Ureter (tissue), 1 donor: ENCODE measurements at regions not wholly inside any gene's neighbourhood (a gene's known extent, or its start where the extent isn't known, plus 50 kb on each side); places are given as distances from the start of the nearest gene placed in this dataset.
A peak's percentile ranks its signal among the peaks of the same experiment; 100 is the strongest.
"Not testable (repeated sequence)": the region's sequence is repeated elsewhere in the genome, so short reads cannot be mapped to it uniquely, and the experiment has no call there.

Experiments used
- DNase-seq: peaks from one replicate; pipeline ENCODE4 v3.0.0-alpha.2; 2020; ENCODE audit warnings: low spot score
- donor health status: DM: yes; HTN: yes; CAD: no.

GRCh38 chr7:25444991-25445390 is 216.7 kb upstream of the NPVF start:
- no peak for DNase-seq

GRCh38 chr7:25448301-25448700 is 220.0 kb upstream of the NPVF start:
- no peak for DNase-seq

DNA sequence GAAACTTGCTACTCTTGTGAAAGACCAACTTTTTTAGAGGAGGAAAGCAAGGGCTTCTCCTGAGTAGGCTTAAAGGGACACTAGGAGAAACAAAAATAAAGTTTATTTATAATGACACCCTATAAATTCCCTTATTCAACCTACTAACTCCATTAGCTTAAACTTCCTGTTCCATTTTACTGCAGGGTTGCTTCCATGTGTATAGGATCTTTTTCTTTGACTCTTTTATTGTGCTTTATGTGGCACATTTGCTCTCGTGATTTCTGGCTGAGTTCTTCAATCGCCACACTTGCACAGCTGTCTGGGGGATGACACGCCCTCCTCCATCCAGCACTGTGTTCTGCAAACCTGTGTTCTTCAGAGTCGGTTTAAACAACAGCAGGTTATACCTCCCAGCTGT is 225.7 kb upstream of the NPVF start:
- no peak for DNase-seq

DNA sequence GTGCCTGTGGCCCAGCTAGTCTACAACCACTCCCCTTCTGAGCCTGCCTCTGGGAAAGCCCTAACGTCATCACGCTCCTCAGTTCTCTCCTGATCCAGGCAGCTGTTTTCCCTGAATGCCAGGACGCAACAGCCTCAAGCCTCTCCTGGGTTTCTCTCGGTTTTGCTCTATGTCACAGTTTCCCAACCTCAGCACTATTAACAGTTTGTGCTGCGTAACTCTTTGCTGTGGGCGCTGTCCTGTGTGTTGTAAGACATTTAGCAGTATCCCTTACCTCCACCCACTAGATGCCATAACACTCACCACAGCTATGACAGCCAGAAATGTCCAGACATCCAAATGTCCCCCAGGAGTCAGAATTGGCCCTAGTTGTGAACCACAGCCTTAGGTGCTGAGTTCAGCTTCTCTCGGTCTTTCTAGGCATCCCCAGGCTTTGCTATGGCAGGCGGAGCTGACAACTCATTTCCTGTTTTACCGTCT is 226.3 kb upstream of the NPVF start:
- DNase-seq, result no peak

- DNase-seq, result no peak
Observed at GRCh38 chr7:25455683-25456251, 227.5 kb upstream of the NPVF start.

DNA sequence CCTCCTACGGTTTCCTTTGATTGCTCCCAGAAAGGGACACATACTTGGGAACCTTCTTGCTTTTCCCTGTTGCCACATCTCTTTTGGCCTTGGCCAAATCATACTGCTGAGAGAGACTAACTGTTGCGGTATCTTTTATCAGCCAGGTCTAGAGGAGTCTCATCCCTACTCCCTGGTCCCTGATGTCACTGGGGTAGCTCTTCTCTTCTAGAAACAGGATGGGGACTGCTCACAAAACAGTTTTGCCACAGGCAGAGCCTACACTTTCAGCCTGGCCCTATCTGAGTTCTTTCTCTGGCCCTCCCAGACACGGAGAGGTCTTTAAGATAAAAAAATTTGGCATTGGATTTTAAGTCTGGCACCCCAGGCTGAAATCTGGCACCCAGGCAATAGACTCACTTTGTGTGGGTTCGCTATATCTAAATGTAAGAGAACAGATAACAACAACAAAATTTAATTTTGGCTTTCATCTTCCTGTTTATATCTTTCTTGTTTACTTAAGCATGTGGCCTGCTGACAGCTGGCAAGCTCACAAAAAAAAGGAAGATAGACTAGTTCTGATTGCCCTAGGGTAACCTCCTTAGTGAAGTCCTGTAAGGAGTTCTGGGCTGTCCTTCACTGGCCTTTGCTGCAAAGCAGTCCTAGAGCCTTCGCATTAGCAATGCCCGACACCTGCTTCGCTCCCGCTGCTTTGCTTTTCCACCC is 228.3 kb upstream of the NPVF start:
- peak; percentile 61 for DNase-seq

GRCh38 chr7:25459057-25459456 is 230.8 kb upstream of the NPVF start:
- no peak for DNase-seq

- DNase-seq, result no peak
Observed at GRCh38 chr7:25460433-25460832, 232.1 kb upstream of the NPVF start.

- DNase-seq, result no peak
Observed at GRCh38 chr7:25469669-25470068, 241.4 kb upstream of the NPVF start.

- no peak for DNase-seq
Observed at GRCh38 chr7:25476863-25477499, 248.7 kb upstream of the NPVF start.

- not testable (repeated sequence) for DNase-seq
Observed at GRCh38 chr7:25478221-25478620, 249.9 kb upstream of the NPVF start.

DNA sequence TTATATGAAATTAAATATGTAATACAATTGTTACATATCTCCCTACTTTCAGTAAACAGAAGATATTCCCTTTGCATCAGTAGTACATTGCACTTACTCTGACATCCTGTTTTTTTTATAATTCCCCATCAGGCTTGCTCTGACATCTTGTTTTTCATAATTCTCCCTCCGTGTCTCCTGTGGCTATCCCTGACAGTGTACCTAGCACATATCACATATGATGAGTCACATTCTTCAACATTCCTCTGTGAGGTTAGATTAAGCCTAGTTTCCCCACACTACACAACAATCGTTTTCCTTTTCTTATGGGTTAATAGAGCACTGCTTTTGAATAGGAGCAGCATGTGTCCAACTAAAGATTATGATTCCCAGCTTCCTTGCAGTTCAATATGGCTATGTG is 250.6 kb upstream of the NPVF start:
- DNase-seq, result no peak

- no peak for DNase-seq
Observed at GRCh38 chr7:25481891-25482290, 253.6 kb upstream of the NPVF start.

DNA sequence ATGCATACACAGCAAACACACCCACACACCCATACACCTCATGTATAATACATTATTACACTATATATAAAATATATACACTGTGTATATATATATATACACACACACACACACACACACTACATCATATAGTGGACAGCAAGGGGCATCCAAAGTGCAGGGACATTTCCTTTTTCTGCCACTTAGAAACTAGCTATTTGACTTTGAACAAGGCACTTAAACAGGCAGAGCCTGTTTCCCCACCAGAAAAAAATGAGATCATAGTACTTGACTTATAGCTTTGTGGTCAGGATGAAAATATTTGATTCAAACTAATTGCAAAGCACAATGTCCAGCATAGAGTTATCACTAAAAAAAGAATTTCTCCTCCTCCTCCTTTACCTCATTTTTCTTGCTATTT is 254.3 kb upstream of the NPVF start:
- no peak for DNase-seq

DNA sequence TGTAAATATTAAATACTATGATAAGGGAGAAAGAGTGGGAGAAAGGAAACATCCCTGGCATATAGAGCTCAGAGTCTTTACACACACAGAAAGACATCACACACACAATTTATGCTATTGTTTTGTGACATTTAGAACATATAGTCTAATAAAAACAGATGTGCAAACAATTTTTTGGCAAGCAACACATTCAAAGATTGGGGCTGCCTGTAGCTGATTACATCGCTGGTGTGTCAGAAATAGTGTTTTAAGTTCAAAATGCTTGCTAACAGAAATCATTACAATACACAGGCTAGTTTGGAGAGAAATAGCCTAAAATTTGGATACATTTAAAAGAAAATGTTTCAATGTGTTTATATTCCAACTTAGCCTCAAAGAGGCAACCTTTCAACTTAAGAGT is 256.7 kb upstream of the NPVF start:
- no peak for DNase-seq

- DNase-seq, result no peak
Observed at GRCh38 chr7:25486656-25487055, 258.4 kb upstream of the NPVF start.

DNA sequence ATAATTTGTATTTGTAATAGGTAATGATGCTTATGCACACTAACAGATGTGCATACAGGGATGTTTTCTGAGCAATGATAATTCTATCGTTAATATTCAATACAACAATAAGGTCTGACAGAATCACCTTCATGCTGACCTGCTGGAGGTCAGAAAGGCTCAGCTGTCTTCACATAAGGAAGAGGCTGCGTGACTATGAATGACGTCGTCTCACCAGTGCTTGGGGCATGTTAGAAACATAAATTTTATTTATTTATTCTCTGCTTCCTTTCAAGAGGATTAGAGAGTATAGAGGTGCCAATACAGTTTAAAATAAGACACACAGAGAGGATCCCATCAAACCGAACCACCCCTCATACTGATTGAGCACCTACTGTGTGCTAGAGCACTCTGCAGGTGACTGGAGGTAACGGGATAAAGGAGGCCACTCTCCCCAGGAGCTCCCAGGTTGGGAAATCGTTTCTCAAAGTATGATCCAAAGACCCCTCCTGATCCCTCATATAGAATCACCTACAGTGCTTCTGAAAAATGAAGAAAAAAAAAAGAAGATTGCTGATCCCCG is 265.6 kb upstream of the NPVF start:
- no peak for DNase-seq

DNA sequence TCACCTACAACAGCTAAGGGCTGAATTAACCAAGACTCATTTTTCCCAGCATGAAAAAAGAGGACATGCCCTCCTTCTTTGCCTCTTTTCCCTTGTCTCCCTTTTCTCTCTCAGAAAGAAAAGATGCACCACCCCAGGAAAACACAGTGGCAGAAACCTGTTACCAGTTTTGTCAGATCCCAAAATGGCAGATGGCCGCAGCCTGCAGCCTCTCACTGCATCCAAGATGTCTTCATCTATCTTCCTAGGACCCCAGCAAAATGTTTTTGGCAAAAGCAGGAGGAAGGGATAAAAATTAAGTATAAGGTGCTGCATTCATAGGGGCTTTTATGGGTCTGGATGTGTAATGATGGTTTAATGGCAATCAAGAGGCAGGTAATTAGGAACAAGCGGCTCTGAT is 266.6 kb upstream of the NPVF start:
- no peak for DNase-seq

DNA sequence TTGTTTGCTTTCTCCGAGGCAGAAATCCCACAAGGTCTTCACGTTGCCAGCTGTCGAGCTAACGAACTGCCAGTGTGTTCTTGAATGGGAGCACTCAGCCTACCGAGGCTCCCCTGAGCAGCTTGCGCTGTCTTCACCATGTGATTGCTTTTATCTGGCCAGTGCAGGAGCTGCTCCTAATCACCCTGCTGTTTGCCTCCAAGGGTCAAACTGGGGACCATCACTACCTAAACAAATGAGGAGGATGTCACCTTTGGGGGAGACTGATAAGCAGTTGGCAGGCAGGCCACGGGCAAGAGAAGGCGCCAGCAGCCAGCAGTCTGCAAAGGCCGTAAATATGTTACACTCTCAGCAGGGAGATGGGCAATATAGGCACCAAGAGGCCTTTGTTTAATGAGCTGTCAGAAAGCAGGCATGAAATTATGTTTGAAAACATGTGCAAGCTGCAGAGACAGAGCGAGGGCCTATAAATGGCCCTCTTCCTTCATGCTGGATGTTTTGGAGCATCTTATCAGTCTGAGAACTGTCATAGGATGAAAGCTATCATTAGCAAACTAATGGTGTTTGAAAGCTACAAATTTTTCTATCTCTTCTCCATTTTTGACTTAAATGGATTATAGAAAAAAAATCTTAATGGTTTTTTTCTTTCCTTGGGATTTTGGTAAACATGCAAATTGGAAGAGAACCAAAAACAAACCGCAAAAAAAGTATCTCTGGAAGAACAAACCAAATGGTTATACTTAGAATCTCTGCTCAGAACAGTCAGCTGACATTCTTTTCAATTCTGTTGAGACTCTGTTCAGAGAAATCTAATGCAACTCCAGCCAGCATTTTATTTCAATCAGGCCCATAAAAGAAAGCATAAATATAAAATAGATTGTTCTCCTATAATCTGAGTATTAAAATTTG is 267.3 kb upstream of the NPVF start:
- no peak for DNase-seq

GRCh38 chr7:25496476-25497368 is 268.4 kb upstream of the NPVF start:
- no peak for DNase-seq

GRCh38 chr7:25500393-25500921 is 272.2 kb upstream of the NPVF start:
- no peak for DNase-seq
